LoVo (cell line): ENCODE measurements at regions not wholly inside any gene's neighbourhood (a gene's known extent, or its start where the extent isn't known, plus 50 kb on each side); places are given as distances from the start of the nearest gene placed in this dataset.
A peak's percentile ranks its signal among the peaks of the same experiment; 100 is the strongest.

Source experiments
- DNase-seq: peaks from one replicate; pipeline ENCODE4 v3.0.0-alpha.2; 2016; ENCODE audit warnings: low spot score

DNA sequence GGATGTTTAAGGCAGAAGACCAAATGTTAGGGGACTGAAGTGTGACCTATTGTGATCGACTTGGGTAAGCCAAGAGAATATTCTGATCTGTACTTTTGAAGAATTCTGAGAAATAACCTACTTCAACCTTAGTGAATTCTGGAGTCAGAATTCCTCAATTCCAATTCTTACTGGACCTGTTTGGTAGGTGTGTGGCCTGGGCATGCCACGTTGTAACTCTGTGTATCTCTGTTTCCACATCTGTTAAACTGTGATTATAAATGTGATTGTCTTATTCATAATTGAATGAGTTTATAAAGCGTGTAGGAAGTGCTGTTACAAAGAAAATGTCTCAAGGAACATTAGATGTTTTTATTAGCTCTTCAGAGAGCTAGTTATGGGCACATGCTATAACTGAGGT lies 64.5 kb downstream of the TUSC1 start:
- no peak for DNase-seq

GRCh38 chr9:25603106-25603505 lies 75.1 kb downstream of the TUSC1 start:
- DNase-seq: no peak

DNA sequence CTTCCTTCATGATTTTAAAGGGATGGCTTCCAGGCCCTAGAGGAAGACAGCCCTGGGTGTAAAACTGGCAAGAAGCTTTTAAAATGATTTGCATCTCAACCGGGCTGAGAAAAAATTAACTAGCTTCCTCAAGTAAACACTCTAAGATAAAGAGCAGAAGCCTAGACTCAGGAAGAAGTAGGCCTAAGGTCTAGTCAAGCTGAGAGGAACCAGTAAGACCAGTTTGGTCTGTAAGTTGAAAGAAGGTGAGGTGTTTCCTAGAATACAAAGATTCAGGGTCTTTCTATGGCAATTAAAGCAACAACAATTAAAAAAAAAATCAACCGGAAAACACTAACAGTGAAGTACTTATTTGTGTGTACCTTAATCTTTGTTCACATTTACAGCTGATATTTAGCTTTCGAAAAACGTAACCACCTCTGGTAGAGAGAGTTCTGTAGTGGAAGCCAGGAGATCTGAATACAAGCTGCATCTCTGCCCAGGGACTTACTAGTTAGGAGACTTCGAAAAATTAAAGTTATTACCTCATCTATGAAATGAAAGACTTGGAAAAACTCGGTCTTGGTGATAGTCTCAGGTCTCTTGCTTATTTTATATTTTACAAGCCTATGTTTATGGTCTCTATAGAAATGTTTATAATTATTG lies 75.7 kb downstream of the TUSC1 start:
- DNase-seq: peak; percentile 64

DNA sequence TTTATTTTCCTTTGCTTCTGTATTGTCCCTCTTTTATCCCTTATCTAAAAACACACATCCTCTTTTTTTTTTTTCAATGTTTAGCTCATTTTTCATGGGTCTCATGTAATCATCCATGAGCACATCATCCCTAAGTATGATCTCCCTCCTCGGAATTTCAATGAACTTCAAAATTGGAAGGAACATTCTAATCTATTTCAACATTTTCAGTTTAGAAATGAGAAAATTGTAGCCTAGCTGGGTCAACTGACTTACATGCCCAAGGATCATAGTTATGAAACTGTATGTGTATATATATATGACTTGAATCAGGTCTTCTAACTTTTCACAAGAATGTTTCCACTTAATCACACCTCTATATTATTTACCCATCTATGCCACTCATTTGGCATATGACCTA lies 77.7 kb downstream of the TUSC1 start:
- no peak for DNase-seq

GRCh38 chr9:25584611-25585010 lies 93.6 kb downstream of the TUSC1 start:
- DNase-seq: no peak

GRCh38 chr9:25573281-25573680 lies 105.0 kb downstream of the TUSC1 start:
- DNase-seq: no peak

DNA sequence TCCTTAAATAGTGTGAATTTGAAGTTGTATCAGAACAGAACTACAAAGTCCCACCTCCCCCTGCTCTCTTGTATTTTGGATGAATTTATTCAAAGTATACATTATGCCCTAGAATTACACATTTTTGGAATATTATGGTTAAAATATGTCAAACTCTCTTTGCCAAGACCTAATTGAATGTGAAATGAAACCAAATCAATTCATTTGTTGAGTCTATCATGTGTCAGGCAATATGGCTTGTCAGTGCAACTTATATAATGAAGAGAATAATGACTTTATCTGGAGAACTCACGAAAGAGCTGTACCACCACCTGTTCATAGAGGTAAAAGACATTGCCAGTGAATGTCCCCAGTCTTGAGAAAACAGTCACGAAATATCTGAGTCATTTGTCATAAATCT lies 106.8 kb downstream of the TUSC1 start:
- DNase-seq: no peak

- DNase-seq: no peak
These were observed 107.4 kb downstream of the TUSC1 start for GRCh38 chr9:25570802-25571201.

DNA sequence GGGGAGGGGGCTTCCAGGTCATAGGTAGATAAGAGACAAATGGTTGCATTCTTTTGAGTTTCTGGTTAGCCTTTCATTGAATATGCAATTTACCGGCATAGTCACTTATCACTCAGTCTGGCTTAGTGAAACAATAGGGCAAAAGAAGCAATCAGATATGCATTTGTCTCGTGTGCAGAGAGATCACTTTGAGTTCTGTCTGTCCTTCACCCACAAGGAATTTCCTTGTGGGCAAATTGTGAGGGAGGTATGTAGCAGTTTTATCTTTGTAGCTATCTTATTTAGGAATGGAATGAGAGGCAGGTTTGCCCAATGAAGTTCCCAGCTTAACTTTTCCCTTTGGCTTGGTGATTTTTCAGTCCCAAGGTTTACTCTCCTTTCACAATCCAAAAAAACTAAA lies 116.1 kb downstream of the TUSC1 start:
- no peak for DNase-seq

DNA sequence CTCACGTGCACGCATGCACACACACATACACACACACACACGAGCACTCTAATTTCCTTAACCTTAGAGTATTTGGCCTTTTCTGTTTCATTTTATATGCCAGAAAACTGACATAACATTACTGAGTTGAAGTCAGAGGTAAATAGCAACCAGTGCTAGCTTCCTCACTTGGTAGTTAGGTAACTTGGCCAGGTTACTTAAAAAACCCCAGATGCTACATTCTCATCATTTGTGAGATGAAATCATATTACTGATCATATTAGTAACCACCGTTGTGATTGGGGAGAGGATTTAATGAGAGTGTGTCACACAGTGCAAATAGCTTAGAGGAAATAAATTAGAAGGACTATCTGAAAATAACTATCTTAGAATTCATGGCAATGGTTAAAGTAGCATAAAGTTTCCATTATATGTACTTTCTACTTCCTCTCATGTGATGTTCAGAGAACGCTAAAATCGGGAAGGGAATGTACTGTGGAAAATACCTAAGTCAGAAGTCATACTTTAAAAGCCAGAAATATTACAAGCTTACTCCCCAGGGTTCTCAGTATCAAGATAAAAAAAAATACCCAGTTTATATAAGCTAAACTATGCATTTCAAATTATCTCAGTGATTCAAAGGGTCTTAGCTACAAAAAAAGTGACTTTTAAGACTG lies 120.5 kb downstream of the TUSC1 start:
- DNase-seq: no peak

DNA sequence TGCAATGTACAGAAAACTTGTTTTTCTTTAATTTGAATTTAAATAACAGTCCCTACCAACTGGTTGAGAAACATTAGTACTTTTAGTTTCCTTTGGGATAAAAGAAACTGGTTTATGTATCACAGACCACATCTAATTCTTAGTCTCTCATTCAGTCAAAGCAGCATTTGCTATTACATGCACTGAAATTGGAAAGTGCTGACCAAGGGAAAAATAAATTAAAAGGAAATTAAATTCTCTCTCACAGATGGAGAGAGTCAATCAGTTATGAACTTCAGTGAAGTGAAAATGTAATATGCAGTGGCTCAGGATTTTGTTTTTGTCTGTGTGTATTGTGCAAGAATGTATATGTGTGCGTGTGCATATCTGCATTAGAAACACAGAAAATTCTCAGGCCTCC lies 121.7 kb downstream of the TUSC1 start:
- no peak for DNase-seq

GRCh38 chr9:25548847-25549246 lies 129.4 kb downstream of the TUSC1 start:
- DNase-seq: no peak

GRCh38 chr9:25543806-25544205 lies 134.4 kb downstream of the TUSC1 start:
- DNase-seq: no peak

- DNase-seq: no peak
These were observed 135.9 kb downstream of the TUSC1 start for GRCh38 chr9:25542319-25542718.

GRCh38 chr9:25537808-25538207 lies 140.4 kb downstream of the TUSC1 start:
- DNase-seq: no peak

GRCh38 chr9:25519286-25519685 lies 159.0 kb downstream of the TUSC1 start:
- no peak for DNase-seq

GRCh38 chr9:25517701-25518100 lies 160.5 kb downstream of the TUSC1 start:
- no peak for DNase-seq

DNA sequence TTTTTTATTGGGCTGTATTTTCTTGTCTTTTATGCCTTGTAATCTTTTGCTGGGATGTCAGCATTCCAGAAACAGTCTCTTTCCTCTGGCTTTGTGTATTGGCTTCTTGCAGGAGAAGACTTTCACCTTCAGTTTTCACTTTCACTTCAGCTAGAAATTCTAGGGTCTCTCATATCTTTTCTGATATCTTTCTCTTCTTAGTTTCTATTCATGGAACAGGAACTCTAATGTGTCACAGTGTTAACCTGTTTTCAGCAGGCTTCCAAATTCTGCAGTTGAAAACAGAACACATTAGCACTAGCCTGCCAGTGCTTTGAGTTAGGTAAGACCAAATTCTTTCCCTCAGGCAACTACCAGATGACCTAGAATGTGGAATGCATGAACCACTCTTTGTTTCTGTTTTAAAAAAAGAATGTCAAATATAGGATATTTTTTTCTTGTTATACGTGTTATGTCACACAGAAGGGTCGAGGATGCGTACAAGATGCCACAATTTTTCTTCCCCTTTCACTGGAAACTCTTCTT lies 164.7 kb downstream of the TUSC1 start:
- DNase-seq: no peak

DNA sequence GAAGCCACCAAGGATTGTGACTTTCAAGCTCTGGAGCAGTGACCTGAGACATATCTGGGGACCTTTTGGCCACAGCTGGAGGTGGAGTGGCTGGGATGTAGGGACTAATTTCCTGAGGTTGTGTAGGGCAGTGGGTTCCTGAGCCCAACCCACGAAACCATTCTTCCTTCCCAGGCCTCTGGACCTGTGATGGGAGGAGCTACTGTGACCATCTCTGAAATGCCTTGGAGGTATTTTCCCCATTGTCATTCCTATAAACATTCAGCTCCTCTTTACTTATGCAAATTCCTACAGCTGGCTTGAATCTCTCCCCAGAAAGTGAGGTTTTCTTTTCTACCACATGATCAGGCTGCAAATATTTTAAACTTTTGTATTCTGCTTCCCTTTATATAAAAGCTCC lies 172.6 kb downstream of the TUSC1 start:
- DNase-seq: no peak

DNA sequence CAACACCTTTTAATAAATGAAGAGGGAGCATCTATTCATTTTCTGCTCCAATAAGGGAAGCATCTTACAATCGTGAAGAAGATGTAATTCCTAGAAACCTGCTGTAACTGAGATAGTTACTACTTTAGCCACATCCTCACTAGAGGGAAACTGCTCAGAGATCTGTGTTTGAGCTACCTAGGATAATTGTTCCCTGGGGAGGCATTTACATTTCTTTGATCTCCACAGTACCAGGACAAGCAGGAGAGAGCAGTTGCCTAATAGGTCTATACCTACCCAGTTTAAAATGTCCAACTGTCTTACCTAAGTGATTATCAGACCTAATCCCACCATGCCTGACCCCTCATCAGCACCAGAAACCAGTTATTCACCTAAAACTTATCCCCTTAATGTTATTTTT lies 196.9 kb downstream of the TUSC1 start:
- no peak for DNase-seq

GRCh38 chr9:25480696-25481095 lies 197.5 kb downstream of the TUSC1 start:
- DNase-seq: no peak

- no peak for DNase-seq
These were observed 205.6 kb downstream of the TUSC1 start for GRCh38 chr9:25472681-25473080.

DNA sequence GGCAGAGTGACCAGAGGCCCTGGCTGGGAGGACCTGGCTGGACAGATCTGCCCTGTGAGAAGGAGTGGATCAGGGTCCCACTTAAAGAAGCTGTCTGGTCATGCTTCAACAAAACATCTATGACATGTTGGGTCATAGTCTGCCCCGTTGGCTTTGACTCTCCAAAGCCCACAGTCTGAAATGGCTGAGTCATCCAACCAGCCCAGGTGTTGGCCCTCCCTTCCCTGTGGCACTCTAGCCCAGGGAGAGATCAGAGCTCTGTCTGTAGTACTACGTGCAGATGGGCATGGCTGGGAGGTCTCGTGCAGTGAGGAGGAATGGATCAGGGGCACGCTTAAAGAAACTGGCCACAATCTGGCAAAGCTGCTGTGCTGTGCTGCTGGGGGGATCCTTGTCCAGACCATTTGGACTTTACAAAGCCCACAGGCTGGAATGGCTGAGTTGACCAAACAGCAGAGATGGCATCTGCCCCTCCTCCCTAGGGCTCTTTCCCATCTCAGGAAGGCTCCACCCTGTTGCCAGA lies 206.1 kb downstream of the TUSC1 start:
- no peak for DNase-seq

DNA sequence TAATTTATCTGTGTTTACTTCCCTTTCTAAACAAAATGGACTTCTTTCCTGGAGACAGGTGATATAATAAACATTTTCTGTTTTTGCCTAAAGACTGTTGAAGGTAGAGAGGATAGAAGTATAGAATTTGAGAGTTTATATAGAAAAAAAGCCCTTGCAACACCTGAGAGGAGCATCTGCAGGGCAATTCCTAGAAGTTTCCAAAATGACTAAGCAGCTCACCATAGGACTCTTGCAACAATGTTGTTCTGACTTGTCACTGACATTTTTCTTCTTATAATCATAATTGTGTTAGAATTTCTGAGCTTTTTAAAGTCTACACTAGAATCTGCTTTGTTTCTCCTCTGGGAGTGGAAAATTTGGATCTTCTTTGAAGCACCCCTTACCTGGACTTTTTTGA lies 216.8 kb downstream of the TUSC1 start:
- DNase-seq: no peak
